SK-N-SH (cell line): ENCODE measurements at regions not wholly inside any gene's neighbourhood (a gene's known extent, or its start where the extent isn't known, plus 50 kb on each side); places are given as distances from the start of the nearest gene placed in this dataset.

ENCODE experiments used
- CTCF ChIA-PET: fragments of 300-600, 350-600 bp; formaldehyde crosslinking; extraction: SDS; loops from one replicate; lab custom pipeline; 2021; lab: Yijun Ruan, JAX
- POLR2A ChIA-PET: fragments of 350-600 bp; sonication (Branson Sonifier 250); formaldehyde crosslinking; extraction: SDS; loops from one replicate; lab custom pipeline; 2020; ENCODE audit warnings: antibody characterized with exemption, inconsistent platforms; lab: Yijun Ruan, JAX
- DNase-seq: peaks from one replicate; pipeline ENCODE4 v3.0.0; 2012
- H2AFZ ChIP-seq: fragments of 200-600 bp; sonication (generic); 2 replicates; pipeline ENCODE4 v1.8.1; 2016; ENCODE audit warnings: antibody characterized with exemption, mild to moderate bottlenecking, low read depth
- H3F3A ChIP-seq: fragments of 200-600 bp; sonication (generic); replicated peaks from 2 replicates; pipeline ENCODE3; 2016; ENCODE audit warnings: antibody characterized with exemption, mild to moderate bottlenecking; ENCODE audit not compliant: insufficient read depth
- H3K27ac ChIP-seq, 2 experiments: fragments of 200-500 bp in 1 of 2; fragments of 200-600 bp in 1 of 2; sonication (Bioruptor generic) in 1 of 2; sonication (generic), shearing (Covaris generic) in 1 of 2; 2 replicates each; pipeline versions ENCODE4 v1.5.1 to v1.6.1; 2014 to 2016; ENCODE audit warnings: low read depth in 2 of 2, inconsistent platforms in 1 of 2, low read length in 1 of 2, mild to moderate bottlenecking in 1 of 2, mixed read lengths in 1 of 2
- H3K27me3 ChIP-seq: fragments of 200-600 bp; sonication (generic), shearing (Covaris generic); 2 replicates; pipeline ENCODE4 v1.6.1; 2016; ENCODE audit warnings: mixed run types; ENCODE audit not compliant: insufficient read depth
- H3K36me3 ChIP-seq, 2 experiments: fragments of 200-500 bp in 1 of 2; fragments of 200-600 bp in 1 of 2; sonication (Bioruptor generic) in 1 of 2; sonication (generic) in 1 of 2; replicated peaks in 1 of 2; 2 replicates each; pipeline versions ENCODE3 to v1.5.1; 2014 to 2016; ENCODE audit warnings: low read length in 1 of 2, mild to moderate bottlenecking in 1 of 2; ENCODE audit not compliant: insufficient read depth in 2 of 2, control insufficient read depth in 1 of 2
- H3K4me1 ChIP-seq, 2 experiments: fragments of 200-500 bp in 1 of 2; fragments of 200-600 bp in 1 of 2; sonication (Bioruptor generic) in 1 of 2; sonication (generic), shearing (Covaris generic) in 1 of 2; 2 replicates each; pipeline versions ENCODE4 v1.5.1 to v1.6.1; 2014 to 2016; ENCODE audit warnings: low read depth in 1 of 2, low read length in 1 of 2, mixed run types in 1 of 2; ENCODE audit not compliant: insufficient read depth in 2 of 2, control insufficient read depth in 1 of 2
- H3K4me2 ChIP-seq: fragments of 200-600 bp; sonication (generic), shearing (Covaris generic); 2 replicates; pipeline ENCODE4 v1.6.1; 2017; ENCODE audit warnings: mixed run types
- H3K4me3 ChIP-seq, 2 experiments: fragments of 200-500 bp in 1 of 2; fragments of 200-600 bp in 1 of 2; sonication (Bioruptor generic) in 1 of 2; sonication (generic), shearing (Covaris generic) in 1 of 2; 2 replicates each; pipeline versions ENCODE4 v1.5.1 to v1.8.1; 2014 to 2016; ENCODE audit warnings: low read depth in 2 of 2, inconsistent platforms in 1 of 2, low read length in 1 of 2, mild to moderate bottlenecking in 1 of 2, mixed read lengths in 1 of 2, moderate library complexity in 1 of 2
- H3K79me2 ChIP-seq: fragments of 200-600 bp; sonication (generic); 2 replicates; pipeline ENCODE4 v1.8.1; 2017; ENCODE audit warnings: mild to moderate bottlenecking; ENCODE audit not compliant: insufficient read depth
- H3K9ac ChIP-seq: fragments of 200-600 bp; sonication (generic); 2 replicates; pipeline ENCODE4 v1.6.1; 2017; ENCODE audit warnings: mixed run types
- H3K9me2 ChIP-seq: fragments of 200-600 bp; sonication (generic); 2 replicates; pipeline ENCODE4 v1.6.1; 2017; ENCODE audit warnings: mixed run types
- H3K9me3 ChIP-seq: fragments of 200-600 bp; sonication (generic); 2 replicates; pipeline ENCODE4 v1.6.1; 2017; ENCODE audit warnings: mixed run types, mild to moderate bottlenecking, moderate library complexity
- H4K20me1 ChIP-seq: fragments of 200-600 bp; sonication (generic); 2 replicates; pipeline ENCODE4 v1.6.1; 2017; ENCODE audit warnings: mild to moderate bottlenecking, mixed run types; ENCODE audit not compliant: insufficient read depth
- EP300 ChIP-seq, 2 experiments: IDR thresholded peaks; 2 replicates each; pipeline versions ENCODE4 v1.4.0 to v1.6.1; 2012; ENCODE audit warnings: borderline replicate concordance in 1 of 2, low read depth in 1 of 2, low read length in 1 of 2
- EZH2phosphoT487 ChIP-seq: fragments of 200-600 bp; sonication (generic); IDR thresholded peaks from 2 replicates; pipeline ENCODE4 v1.6.1; 2017; ENCODE audit warnings: low read depth, mixed run types, mild to moderate bottlenecking, antibody characterized with exemption, moderate library complexity, borderline replicate concordance
- FOXM1 ChIP-seq: IDR thresholded peaks from 2 replicates; pipeline ENCODE4 v1.4.0; 2012; ENCODE audit warnings: low read depth, mild to moderate bottlenecking
- NRF1 ChIP-seq: IDR thresholded peaks from 2 replicates; pipeline ENCODE4 v1.6.1; 2012; ENCODE audit warnings: low read depth, mild to moderate bottlenecking, low read length
- POLR2AphosphoS5 ChIP-seq: IDR thresholded peaks from 2 replicates; pipeline ENCODE4 v1.6.1; 2012; ENCODE audit warnings: low read depth, low read length
- RCOR1 ChIP-seq: fragments of 150-350 bp; IDR thresholded peaks from 2 replicates; pipeline ENCODE4 v1.6.1; 2017; ENCODE audit warnings: antibody characterized with exemption, low read length
- REST ChIP-seq: IDR thresholded peaks from 2 replicates; pipeline ENCODE4 v1.6.1; 2012; ENCODE audit warnings: mild to moderate bottlenecking, low read depth, low read length, moderate library complexity
- RFX5 ChIP-seq: IDR thresholded peaks from 2 replicates; pipeline ENCODE4 v1.6.1; 2012; ENCODE audit warnings: mild to moderate bottlenecking, improper control_type of control experiment, low read length
- TEAD4 ChIP-seq: IDR thresholded peaks from 2 replicates; pipeline ENCODE4 v1.4.0; 2012; ENCODE audit warnings: mild to moderate bottlenecking, borderline replicate concordance; ENCODE audit not compliant: insufficient read depth
- YY1 ChIP-seq: IDR thresholded peaks from 2 replicates; pipeline ENCODE4 v1.4.0; 2012; ENCODE audit warnings: low read depth, mild to moderate bottlenecking
- WGBS: methylation state at CpG from one replicate; pipeline ENCODE4 v1.1.6; 2017; ENCODE audit warnings: low lambda C conversion rate; 5-methylcytosine and 5-hydroxymethylcytosine counted together

GRCh38 chr2:221342388-221342787, 229.7 kb downstream of the EPHA4 start:
- TF ChIP-seq RFX5 (no peak), YY1 (no peak), POLR2AphosphoS5 (no peak), EZH2phosphoT487 (no peak), TEAD4 (no peak)
- no peak overlapping the region for H2AFZ ChIP-seq
- H3K79me2 ChIP-seq: no peaks in the 10 kb centered on the region
- no peaks in the 10 kb centered on the region for H3K9me3 ChIP-seq
- H3K4me1 ChIP-seq: no peaks in the 10 kb centered on the region
- H3K36me3 ChIP-seq: no peaks in the 10 kb centered on the region
- no peak overlapping the region for H3K4me2 ChIP-seq
- H3K9me2 ChIP-seq: no peaks in the 10 kb centered on the region
- no peak for DNase-seq
- H3K9ac ChIP-seq: no peak overlapping the region
- H3K27me3 ChIP-seq: no peaks in the 10 kb centered on the region
- H4K20me1 ChIP-seq: no peaks in the 10 kb centered on the region
- no peak overlapping the region for H3K27ac ChIP-seq
- no peak overlapping the region for H3K4me3 ChIP-seq
- CTCF ChIA-PET: interaction anchor here (0.6 kb wide), 1 partner anchor 90 kb away, joined by 3 read pairs; no protein-coding TSS in a partner anchor
- 41% methylated on average over 8 of the region's 8 CpGs for WGBS
- POLR2A ChIA-PET: no interaction called here
- H3F3A ChIP-seq: no peaks in the 10 kb centered on the region

- Histone ChIP-seq H3K36me3 (no peaks in the 10 kb centered on the region), H3F3A (no peaks in the 10 kb centered on the region), H3K27ac (no peak overlapping the region), H2AFZ (no peak overlapping the region), H4K20me1 (no peaks in the 10 kb centered on the region), H3K27me3 (no peaks in the 10 kb centered on the region), H3K4me3 (no peak overlapping the region), H3K9me2 (no peaks in the 10 kb centered on the region), H3K4me2 (no peak overlapping the region), H3K9ac (no peak overlapping the region), H3K4me1 (no peaks in the 10 kb centered on the region), H3K9me3 (no peaks in the 10 kb centered on the region), H3K79me2 (no peaks in the 10 kb centered on the region)
- no peak for DNase-seq
- TF ChIP-seq NRF1 (no peak), FOXM1 (no peak), EP300 (IDR thresholded peaks at IDR 0.05; ENCODE audit: borderline replicate concordance in 1 of 2, low read depth in 1 of 2, low read length in 1 of 2) (no peak), REST (no peak), POLR2AphosphoS5 (no peak), YY1 (no peak), RCOR1 (no peak)
- CTCF ChIA-PET: no interaction called here
- POLR2A ChIA-PET: no interaction called here
- 0% methylated on average over 1 of the region's 1 CpG for WGBS
Measured at GRCh38 chr2:221343524-221343923, 228.6 kb downstream of the EPHA4 start.
